ENCODE measurements at regions not wholly inside any gene's neighbourhood (a gene's known extent, or its start where the extent isn't known, plus 50 kb on each side); places are given as distances from the start of the nearest gene placed in this dataset.

- DNase-seq (ENCODE audit: low spot score) (no peak), FAIRE-seq (no peak)
These were observed 51.8 kb upstream of the ADGRA1 start for GRCh38 chr10:133035952-133036351.

- FAIRE-seq (no peak), DNase-seq (ENCODE audit: low spot score) (no peak)
These were observed 53.0 kb upstream of the ADGRA1 start for GRCh38 chr10:133034762-133035161.

- FAIRE-seq (no peak), DNase-seq (ENCODE audit: low spot score) (no peak)
These were observed 53.6 kb upstream of the ADGRA1 start for GRCh38 chr10:133034092-133034491.

- no peak for FAIRE-seq
- DNase-seq (ENCODE audit: low spot score), result no peak
These were observed 54.0 kb upstream of the ADGRA1 start for GRCh38 chr10:133033742-133034048.

- no peak for FAIRE-seq
These were observed 54.6 kb upstream of the ADGRA1 start for GRCh38 chr10:133032976-133033741.

GRCh38 chr10:133032231-133032630, 55.5 kb upstream of the ADGRA1 start:
- FAIRE-seq (no peak), DNase-seq (ENCODE audit: low spot score) (no peak)

More at GRCh38 chr10:133032976-133033741, 54.6 kb upstream of the ADGRA1 start:
- no peak for DNase-seq (ENCODE audit: low spot score)

GRCh38 chr10:133031541-133032125, 56.1 kb upstream of the ADGRA1 start:
- DNase-seq (ENCODE audit: low spot score) (no peak), FAIRE-seq (no peak)

GRCh38 chr10:133030781-133031180, 56.9 kb upstream of the ADGRA1 start:
- no peak for FAIRE-seq

GRCh38 chr10:133030126-133030525, 57.6 kb upstream of the ADGRA1 start:
- no peak for DNase-seq (ENCODE audit: low spot score)
- FAIRE-seq, result no peak

More at GRCh38 chr10:133030781-133031180, 56.9 kb upstream of the ADGRA1 start:
- DNase-seq (ENCODE audit: low spot score), result no peak

GRCh38 chr10:133028956-133029355, 58.8 kb upstream of the ADGRA1 start:
- DNase-seq (ENCODE audit: low spot score) (no peak), FAIRE-seq (no peak)

GRCh38 chr10:133028158-133028557, 59.6 kb upstream of the ADGRA1 start:
- FAIRE-seq, result no peak
- DNase-seq (ENCODE audit: low spot score), result no peak

- no peak for FAIRE-seq
- DNase-seq (ENCODE audit: low spot score), result no peak
These were observed 60.2 kb upstream of the ADGRA1 start for GRCh38 chr10:133027482-133027881.

- FAIRE-seq (no peak), DNase-seq (ENCODE audit: low spot score) (no peak)
These were observed 60.9 kb upstream of the ADGRA1 start for GRCh38 chr10:133026726-133027395.

- FAIRE-seq, result no peak
These were observed 61.6 kb upstream of the ADGRA1 start for GRCh38 chr10:133026171-133026570.

GRCh38 chr10:133025558-133026090, 62.1 kb upstream of the ADGRA1 start:
- FAIRE-seq, result no peak
- DNase-seq (ENCODE audit: low spot score), result no peak

More at GRCh38 chr10:133026171-133026570, 61.6 kb upstream of the ADGRA1 start:
- no peak for DNase-seq (ENCODE audit: low spot score)

- FAIRE-seq (no peak), DNase-seq (ENCODE audit: low spot score) (no peak)
These were observed 62.8 kb upstream of the ADGRA1 start for GRCh38 chr10:133024704-133025557.

- DNase-seq (ENCODE audit: low spot score) (no peak), FAIRE-seq (no peak)
These were observed 64.4 kb upstream of the ADGRA1 start for GRCh38 chr10:133023216-133023843.

- no peak for FAIRE-seq
- DNase-seq (ENCODE audit: low spot score), result no peak
These were observed 65.0 kb upstream of the ADGRA1 start for GRCh38 chr10:133022776-133023100.

GRCh38 chr10:133021963-133022775, 65.6 kb upstream of the ADGRA1 start:
- FAIRE-seq, result no peak
- DNase-seq (ENCODE audit: low spot score), result no peak
